Retinal pigment epithelial cell (primary cell): ENCODE measurements at regions not wholly inside any gene's neighbourhood (a gene's known extent, or its start where the extent isn't known, plus 50 kb on each side); places are given as distances from the start of the nearest gene placed in this dataset.

Experiments
- DNase-seq: peaks from one replicate; pipeline ENCODE4 v3.0.0-alpha.2; 2010; ENCODE audit warnings: low read depth
- H3K4me3 ChIP-seq: 2 replicates; pipeline ENCODE4 v1.5.1; 2011; ENCODE audit warnings: mild to moderate bottlenecking, low read length, control low read depth, moderate library complexity
- CTCF ChIP-seq: conservative IDR thresholded peaks from 2 replicates; pipeline ENCODE4 v1.5.1; 2011; ENCODE audit warnings: low read depth, low read length, control low read depth, inconsistent platforms

DNA sequence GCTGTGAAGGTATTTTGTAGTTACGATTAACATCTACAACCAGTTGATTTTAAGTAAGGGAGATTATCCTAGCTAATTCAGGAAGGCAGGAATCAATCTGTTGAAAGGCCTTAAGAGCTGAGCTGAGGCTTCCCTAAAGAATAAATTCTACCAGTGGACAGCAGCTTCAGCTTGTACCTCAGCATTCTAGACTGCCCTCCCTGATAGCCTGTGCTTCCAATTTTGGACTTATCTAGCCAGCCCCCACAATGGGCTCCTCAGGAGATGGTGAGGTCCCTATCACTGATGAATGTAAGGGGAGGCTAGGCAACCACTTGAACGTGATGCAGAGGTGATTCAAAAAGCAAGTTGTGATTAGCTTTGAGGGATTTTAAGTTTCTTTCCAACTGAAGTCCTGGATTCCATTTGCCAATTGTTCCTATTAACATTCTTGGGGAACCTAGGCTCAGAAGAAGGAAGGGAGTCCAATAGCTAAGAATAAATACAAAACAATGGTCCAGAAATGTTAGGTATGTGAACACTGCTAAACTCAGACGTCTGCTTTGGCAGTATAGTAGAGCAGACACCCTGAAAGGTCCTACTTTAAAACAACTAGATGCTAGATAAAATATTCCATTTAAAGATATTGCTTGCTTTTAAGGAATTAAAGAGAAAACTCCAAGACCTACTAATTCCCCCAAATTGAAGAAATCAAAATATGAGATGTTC, 404.3 kb upstream of the TENM4 start:
- no peak for DNase-seq
- no peak overlapping the region for H3K4me3 ChIP-seq
- no peak for TF ChIP-seq CTCF

DNA sequence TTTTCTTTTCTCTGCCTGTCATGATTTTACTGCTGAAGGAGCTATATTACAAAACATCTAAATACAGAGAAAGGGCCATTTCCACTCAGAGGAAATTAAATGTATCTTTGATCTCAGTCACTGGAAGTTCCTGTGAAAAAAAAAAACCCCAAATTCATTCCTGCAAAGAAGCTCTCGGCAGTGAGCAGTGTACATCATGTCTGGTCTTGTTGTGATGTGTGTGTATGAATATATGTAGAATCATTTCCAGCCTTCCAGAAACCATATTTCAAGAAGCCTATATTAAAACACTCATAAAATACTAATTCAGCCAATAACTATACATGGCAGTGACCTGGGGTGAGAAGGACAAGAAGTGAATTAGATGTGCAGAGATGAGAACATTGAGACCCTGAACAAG, 393.2 kb upstream of the TENM4 start:
- no peak for TF ChIP-seq CTCF
- no peak overlapping the region for H3K4me3 ChIP-seq
- no peak for DNase-seq

DNA sequence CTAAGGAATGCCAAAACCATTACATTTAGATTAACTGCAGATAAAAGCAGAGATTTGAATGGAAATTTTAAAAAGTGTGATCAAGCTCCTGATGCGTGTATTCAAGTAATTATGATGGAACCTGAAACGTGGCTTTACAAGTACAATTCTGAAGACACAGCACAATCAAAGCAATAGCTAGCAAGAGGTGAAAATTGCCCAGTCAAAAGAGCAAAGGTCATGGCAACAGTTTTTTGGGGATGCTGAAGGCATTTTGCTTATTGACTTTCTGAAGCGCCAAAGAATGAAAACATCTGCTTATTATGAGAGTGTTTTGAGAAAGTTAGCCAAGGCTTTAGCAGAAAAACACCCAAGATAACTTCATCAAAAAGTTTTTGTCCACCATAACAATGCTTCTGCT, 389.6 kb upstream of the TENM4 start:
- DNase-seq: no peak
- TF ChIP-seq CTCF: no peak
- no peak overlapping the region for H3K4me3 ChIP-seq

- H3K4me3 ChIP-seq: no peak overlapping the region
- DNase-seq: no peak
- TF ChIP-seq CTCF: no peak
Observed at GRCh38 chr11:79829891-79830290, 389.1 kb upstream of the TENM4 start.

DNA sequence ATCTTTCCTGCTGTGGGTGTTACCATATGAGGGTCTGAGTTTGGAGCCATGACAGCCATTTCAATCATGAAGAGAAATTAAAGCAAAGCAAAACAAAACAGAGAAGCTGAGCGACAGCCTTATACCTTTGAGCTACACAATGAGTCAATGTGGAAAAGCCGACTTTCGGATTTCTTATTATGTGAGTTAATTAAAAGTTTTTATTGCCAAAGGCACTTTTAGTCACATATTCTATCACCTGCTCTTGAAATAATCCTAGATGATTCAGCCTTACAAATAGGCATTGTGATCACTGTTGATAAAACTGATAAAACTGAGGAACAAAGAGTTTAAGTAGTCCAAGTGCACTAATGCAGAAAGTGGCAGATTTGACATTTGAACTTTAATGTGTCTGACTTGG, 381.9 kb upstream of the TENM4 start:
- no peak for DNase-seq
- no peak for TF ChIP-seq CTCF
- no peak overlapping the region for H3K4me3 ChIP-seq

DNA sequence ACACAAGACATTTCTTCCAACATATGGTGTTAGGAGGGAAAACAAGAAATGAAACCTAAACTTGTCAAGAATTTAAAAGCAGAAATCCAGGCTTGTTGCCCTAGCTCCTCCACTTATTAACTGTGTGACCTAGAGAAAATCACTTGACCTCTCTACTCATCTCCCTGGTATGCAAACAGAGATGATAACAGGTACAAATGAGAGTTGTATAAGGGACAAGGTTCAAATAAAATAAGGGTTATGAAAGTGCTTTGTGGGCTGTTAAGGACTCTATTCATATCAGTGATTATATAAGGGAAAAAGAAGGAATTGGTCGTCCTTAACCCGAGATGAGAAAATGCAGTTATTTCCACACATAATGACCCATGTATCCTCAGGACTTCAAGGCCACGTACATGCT, 372.7 kb upstream of the TENM4 start:
- DNase-seq: no peak
- TF ChIP-seq CTCF: no peak
- H3K4me3 ChIP-seq: no peak overlapping the region

DNA sequence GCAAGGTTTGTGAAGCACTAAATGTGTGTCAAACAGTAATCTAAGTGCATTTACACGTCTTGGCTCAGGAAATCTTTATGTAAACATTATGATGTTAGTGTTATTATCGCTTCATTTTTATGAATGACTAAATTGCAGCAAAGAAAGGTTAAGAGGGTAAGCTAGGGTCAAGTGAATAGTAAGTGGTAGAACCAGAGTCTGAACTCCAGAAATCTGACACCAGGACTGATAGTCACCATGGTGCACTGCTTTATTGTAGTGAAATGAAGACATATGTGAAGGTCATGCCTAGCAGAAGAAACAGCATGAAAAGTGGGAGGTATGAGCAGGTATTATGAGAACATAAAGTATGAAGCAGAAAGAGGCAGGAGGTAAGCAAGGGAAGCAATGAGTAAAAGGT, 368.7 kb upstream of the TENM4 start:
- DNase-seq: no peak
- TF ChIP-seq CTCF: no peak
- H3K4me3 ChIP-seq: no peak overlapping the region
